IMR-90 (cell line): ENCODE measurements at regions not wholly inside any gene's neighbourhood (a gene's known extent, or its start where the extent isn't known, plus 50 kb on each side); places are given as distances from the start of the nearest gene placed in this dataset.

Source experiments
- ATAC-seq: fragments of 200-7000 bp; cut with Tn5 transposase; 2 replicates; pipeline ENCODE4 v1.9.1; 2020; ENCODE audit warnings: low read depth, mild to moderate bottlenecking, moderate library complexity
- BruUV-seq: library from RNA; stranded (reverse); fragments of 400-500 nt; replicated peaks from 2 replicates; lab custom pipeline; 2021; lab: Mats Ljungman, UMichigan
- CTCF ChIA-PET: fragments of 300-600 bp; formaldehyde crosslinking; extraction: SDS; loops from one replicate; lab custom pipeline; 2021; ENCODE audit warnings: antibody characterized with exemption; lab: Yijun Ruan, JAX
- POLR2A ChIA-PET: fragments of 300-600 bp; sonication (Branson Sonifier 250); formaldehyde crosslinking; loops from one replicate; lab custom pipeline; 2022; ENCODE audit warnings: antibody characterized with exemption; ENCODE audit not compliant: unreplicated experiment; lab: Charles Lee
- DNase-seq: peaks from one replicate; pipeline ENCODE4 v3.0.0; 2013
- H2AFZ ChIP-seq: replicated peaks from 2 replicates; pipeline ENCODE3; 2013; ENCODE audit warnings: low read length, mild to moderate bottlenecking; ENCODE audit not compliant: poor library complexity
- H2AK5ac ChIP-seq: 2 replicates; pipeline ENCODE4 v1.6.1; 2013; ENCODE audit warnings: low read depth, low read length, inconsistent platforms
- H2AK9ac ChIP-seq: replicated peaks from 2 replicates; pipeline ENCODE3; 2013; ENCODE audit warnings: mild to moderate bottlenecking, low read depth, low read length, moderate library complexity; ENCODE audit not compliant: poor library complexity
- H2BK120ac ChIP-seq: 2 replicates; pipeline ENCODE4 v1.6.1; 2013; ENCODE audit warnings: low read depth, low read length, inconsistent platforms
- H2BK15ac ChIP-seq: 3 replicates; pipeline ENCODE4 v1.6.1; 2013; ENCODE audit warnings: low read depth, low read length, inconsistent platforms
- H2BK20ac ChIP-seq: 2 replicates; pipeline ENCODE4 v1.6.1; 2013; ENCODE audit warnings: low read depth, mild to moderate bottlenecking, inconsistent platforms, low read length, moderate library complexity
- H2BK5ac ChIP-seq: 2 replicates; pipeline ENCODE4 v1.6.1; 2013; ENCODE audit warnings: mild to moderate bottlenecking, low read depth, low read length, inconsistent platforms; ENCODE audit not compliant: poor library complexity, severe bottlenecking
- H3K14ac ChIP-seq: replicated peaks from 2 replicates; pipeline ENCODE4 v1.6.1; 2013; ENCODE audit warnings: low read depth, low read length, inconsistent platforms
- H3K18ac ChIP-seq: 2 replicates; pipeline ENCODE4 v1.6.1; 2013; ENCODE audit warnings: low read depth, low read length, control low read depth
- H3K23ac ChIP-seq: 2 replicates; pipeline ENCODE4 v1.6.1; 2013; ENCODE audit warnings: low read depth, low read length, inconsistent platforms
- H3K27ac ChIP-seq: 2 replicates; pipeline ENCODE4 v1.5.1; 2013; ENCODE audit warnings: mild to moderate bottlenecking, control low read depth, low read length; ENCODE audit not compliant: insufficient read depth
- H3K27me3 ChIP-seq: 2 replicates; pipeline ENCODE4 v1.6.1; 2013; ENCODE audit warnings: low read length; ENCODE audit not compliant: control insufficient read depth, insufficient read depth
- H3K36me3 ChIP-seq: 2 replicates; pipeline ENCODE4 v1.6.1; 2013; ENCODE audit warnings: low read length, mixed read lengths; ENCODE audit not compliant: control insufficient read depth, insufficient read depth
- H3K4ac ChIP-seq: 2 replicates; pipeline ENCODE4 v1.6.1; 2013; ENCODE audit warnings: low read depth, low read length, inconsistent platforms
- H3K4me1 ChIP-seq: 2 replicates; pipeline ENCODE4 v1.6.1; 2013; ENCODE audit warnings: low read length, mixed read lengths; ENCODE audit not compliant: control insufficient read depth, insufficient read depth
- H3K4me2 ChIP-seq: 2 replicates; pipeline ENCODE4 v1.6.1; 2013; ENCODE audit warnings: low read depth, mild to moderate bottlenecking, control low read depth, low read length, moderate library complexity
- H3K4me3 ChIP-seq: 2 replicates; pipeline ENCODE4 v1.5.1; 2013; ENCODE audit warnings: low read depth, mild to moderate bottlenecking, control low read depth, low read length, moderate library complexity; ENCODE audit not compliant: insufficient read depth
- H3K56ac ChIP-seq: 2 replicates; pipeline ENCODE4 v1.6.1; 2013; ENCODE audit warnings: low read length, inconsistent platforms; ENCODE audit not compliant: insufficient read depth; ENCODE audit errors: extremely low read depth
- H3K79me1 ChIP-seq, 2 experiments: 2 replicates each; pipeline ENCODE4 v1.6.1; 2013; ENCODE audit warnings: low read length in 2 of 2, inconsistent platforms in 1 of 2, low read depth in 1 of 2
- H3K9ac ChIP-seq: 2 replicates; pipeline ENCODE4 v1.6.1; 2013; ENCODE audit warnings: low read depth, low read length, control low read depth
- H3K9me1 ChIP-seq: 2 replicates; pipeline ENCODE4 v1.6.1; 2013; ENCODE audit warnings: low read length, inconsistent platforms; ENCODE audit not compliant: insufficient read depth
- H3K9me3 ChIP-seq: 2 replicates; pipeline ENCODE4 v1.6.1; 2013; ENCODE audit warnings: low read length; ENCODE audit not compliant: control insufficient read depth, insufficient read depth
- H4K20me1 ChIP-seq: 2 replicates; pipeline ENCODE4 v1.6.1; 2013; ENCODE audit warnings: low read length, inconsistent platforms; ENCODE audit not compliant: insufficient read depth
- H4K5ac ChIP-seq: 2 replicates; pipeline ENCODE4 v1.6.1; 2013; ENCODE audit warnings: mild to moderate bottlenecking, low read depth, low read length, control low read depth
- H4K8ac ChIP-seq, 2 experiments: 2 replicates each; pipeline ENCODE4 v1.6.1; 2013; ENCODE audit warnings: low read depth in 2 of 2, low read length in 2 of 2, control low read depth in 1 of 2, inconsistent platforms in 1 of 2
- H4K91ac ChIP-seq: 2 replicates; pipeline ENCODE4 v1.6.1; 2013; ENCODE audit warnings: low read depth, low read length, inconsistent platforms; ENCODE audit not compliant: insufficient read depth
- BHLHE40 ChIP-seq: fragments of 150-350 bp; IDR thresholded peaks from 2 replicates; pipeline ENCODE4 v1.6.1; 2016; ENCODE audit warnings: mild to moderate bottlenecking, low read depth, low read length
- CEBPB ChIP-seq: IDR thresholded peaks from 2 replicates; pipeline ENCODE4 v1.6.1; 2012; ENCODE audit warnings: low read depth, low read length, improper control_type of control experiment
- CHD1 ChIP-seq: IDR thresholded peaks from 2 replicates; pipeline ENCODE4 v1.6.1; 2012; ENCODE audit warnings: low read depth, low read length, improper control_type of control experiment
- FOS ChIP-seq: fragments of 150-350 bp; IDR thresholded peaks from 2 replicates; pipeline ENCODE4 v1.6.1; 2016; ENCODE audit warnings: low read depth, low read length
- MAFK ChIP-seq: IDR thresholded peaks from 2 replicates; pipeline ENCODE4 v1.6.1; 2012; ENCODE audit warnings: low read depth, low read length, improper control_type of control experiment
- MAZ ChIP-seq: IDR thresholded peaks from 2 replicates; pipeline ENCODE4 v1.6.1; 2012; ENCODE audit warnings: low read depth, mild to moderate bottlenecking, low read length, improper control_type of control experiment, moderate library complexity, borderline replicate concordance
- MXI1 ChIP-seq: IDR thresholded peaks from 2 replicates; pipeline ENCODE4 v1.6.1; 2012; ENCODE audit warnings: low read depth, mild to moderate bottlenecking, low read length, moderate library complexity, borderline replicate concordance
- NFE2L2 ChIP-seq: fragments of 150-350 bp; IDR thresholded peaks from 2 replicates; pipeline ENCODE4 v1.6.1; 2016; ENCODE audit warnings: low read depth, mild to moderate bottlenecking, low read length
- POLR2A ChIP-seq: IDR thresholded peaks from 2 replicates; pipeline ENCODE4 v1.6.1; 2012; ENCODE audit warnings: mild to moderate bottlenecking, low read depth, low read length
- RAD21 ChIP-seq: IDR thresholded peaks from 2 replicates; pipeline ENCODE4 v1.6.1; 2012; ENCODE audit warnings: low read length, improper control_type of control experiment
- RCOR1 ChIP-seq: IDR thresholded peaks from 2 replicates; pipeline ENCODE4 v1.6.1; 2012; ENCODE audit warnings: mild to moderate bottlenecking, low read length, improper control_type of control experiment; ENCODE audit not compliant: insufficient replicate concordance
- RFX5 ChIP-seq: IDR thresholded peaks from 2 replicates; pipeline ENCODE4 v1.8.0; 2012; ENCODE audit warnings: low read depth, mild to moderate bottlenecking, low read length, moderate library complexity
- SMC3 ChIP-seq: fragments of 150-350 bp; IDR thresholded peaks from 2 replicates; pipeline ENCODE4 v1.6.1; 2016; ENCODE audit warnings: low read depth, mild to moderate bottlenecking, antibody characterized with exemption, low read length, moderate library complexity
- USF2 ChIP-seq: fragments of 150-350 bp; IDR thresholded peaks from 2 replicates; pipeline ENCODE4 v1.6.1; 2017; ENCODE audit warnings: mild to moderate bottlenecking, antibody characterized with exemption, low read length, low read depth
- WGBS, 2 experiments: methylation state at CpG; one replicate each; pipeline versions ENCODE4 v1.1.5 to v1.1.7; 2013; ENCODE audit warnings: missing lambda C conversion rate in 2 of 2; ENCODE audit not compliant: insufficient read length in 1 of 2; ENCODE audit errors: extremely low coverage in 2 of 2; 5-methylcytosine and 5-hydroxymethylcytosine counted together
- dilution Hi-C: fragments of 300-500 bp; cut with HindIII; formaldehyde crosslinking; loops from one replicate; pipeline ENCODE4 v1.14.3; 2018; ENCODE audit warnings: low sequenced_read_pairs; ENCODE audit not compliant: unreplicated experiment
- in situ Hi-C: fragments of 300-500 bp; cut with MboI; formaldehyde crosslinking; loops from 3 replicates; pipeline ENCODE4 v1.14.3; 2019; ENCODE audit warnings: low sequenced_read_pairs, inconsistent platforms, mixed read lengths
- intact Hi-C: fragments of 100-400 bp; cut with micrococcal nuclease; formaldehyde crosslinking; loops from 2 replicates; pipeline ENCODE4 v1.10.0; 2022
- TF ChIP-seq, protein P1 (sequence below): conservative IDR thresholded peaks from 2 replicates; pipeline ENCODE4 v1.5.1; 2012; ENCODE audit warnings: mild to moderate bottlenecking, low read depth, low read length, improper control_type of control experiment
- TF ChIP-seq, protein P2 (sequence below): fragments of 150-350 bp; IDR thresholded peaks from 2 replicates; pipeline ENCODE4 v1.6.1; 2016; ENCODE audit warnings: low read depth, mild to moderate bottlenecking, low read length, moderate library complexity, borderline replicate concordance

DNA sequence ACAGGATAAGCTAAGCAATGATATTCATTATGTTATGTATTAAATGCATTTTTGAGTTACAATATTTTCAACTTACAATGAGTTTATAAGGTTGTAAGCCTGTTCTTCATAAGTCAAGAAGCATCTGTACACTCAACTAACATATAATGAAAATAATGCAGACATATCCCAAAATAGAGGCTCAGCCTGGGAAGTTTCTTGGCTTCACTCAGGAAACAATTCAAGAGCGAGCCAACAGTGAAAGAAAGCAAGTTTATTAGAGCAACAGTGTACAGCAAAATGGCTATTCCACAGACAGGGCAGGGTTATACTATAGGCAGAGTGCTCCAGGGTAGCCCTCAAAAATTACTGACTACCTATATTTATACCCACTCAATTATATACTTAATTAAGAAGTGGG lies 1581.8 kb downstream of the HACE1 start:
- Histone ChIP-seq H3K4me3 (no peak overlapping the region), H2BK120ac (no peak overlapping the region), H4K5ac (no peak overlapping the region), H3K14ac (no peak overlapping the region), H2BK15ac (no peak overlapping the region), H3K4ac (no peak overlapping the region), H2AFZ (no peak overlapping the region), H3K18ac (no peak overlapping the region), H4K8ac (no peak overlapping the region), H3K27me3 (no peaks in the 10 kb centered on the region), H4K91ac (no peak overlapping the region), H2BK5ac (no peak overlapping the region), H3K79me1 (no peaks in the 10 kb centered on the region), H3K36me3 (no peaks in the 10 kb centered on the region), H3K56ac (no peak overlapping the region), H3K4me1 (no peaks in the 10 kb centered on the region), H2AK5ac (no peak overlapping the region), H3K9me1 (no peaks in the 10 kb centered on the region), H3K9ac (no peak overlapping the region), H3K27ac (no peak overlapping the region), H2BK20ac (no peak overlapping the region), H3K4me2 (no peak overlapping the region), H3K9me3 (peaks cover 6% of the 10 kb centered on the region; the same call in 1 of the 2 replicates), H2AK9ac (no peak overlapping the region), H3K23ac (no peak overlapping the region), H4K20me1 (no peaks in the 10 kb centered on the region)
- TF ChIP-seq RFX5 (no peak), MAFK (no peak), MAZ (no peak), BHLHE40 (no peak), SMC3 (no peak), FOS (no peak), CEBPB (no peak), MXI1 (no peak), NFE2L2 (no peak), POLR2A (no peak), CHD1 (no peak), RCOR1 (no peak), USF2 (no peak), RAD21 (no peak)
- TF ChIP-seq, protein P1, sequence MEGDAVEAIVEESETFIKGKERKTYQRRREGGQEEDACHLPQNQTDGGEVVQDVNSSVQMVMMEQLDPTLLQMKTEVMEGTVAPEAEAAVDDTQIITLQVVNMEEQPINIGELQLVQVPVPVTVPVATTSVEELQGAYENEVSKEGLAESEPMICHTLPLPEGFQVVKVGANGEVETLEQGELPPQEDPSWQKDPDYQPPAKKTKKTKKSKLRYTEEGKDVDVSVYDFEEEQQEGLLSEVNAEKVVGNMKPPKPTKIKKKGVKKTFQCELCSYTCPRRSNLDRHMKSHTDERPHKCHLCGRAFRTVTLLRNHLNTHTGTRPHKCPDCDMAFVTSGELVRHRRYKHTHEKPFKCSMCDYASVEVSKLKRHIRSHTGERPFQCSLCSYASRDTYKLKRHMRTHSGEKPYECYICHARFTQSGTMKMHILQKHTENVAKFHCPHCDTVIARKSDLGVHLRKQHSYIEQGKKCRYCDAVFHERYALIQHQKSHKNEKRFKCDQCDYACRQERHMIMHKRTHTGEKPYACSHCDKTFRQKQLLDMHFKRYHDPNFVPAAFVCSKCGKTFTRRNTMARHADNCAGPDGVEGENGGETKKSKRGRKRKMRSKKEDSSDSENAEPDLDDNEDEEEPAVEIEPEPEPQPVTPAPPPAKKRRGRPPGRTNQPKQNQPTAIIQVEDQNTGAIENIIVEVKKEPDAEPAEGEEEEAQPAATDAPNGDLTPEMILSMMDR, result no peak
- TF ChIP-seq, protein P2, sequence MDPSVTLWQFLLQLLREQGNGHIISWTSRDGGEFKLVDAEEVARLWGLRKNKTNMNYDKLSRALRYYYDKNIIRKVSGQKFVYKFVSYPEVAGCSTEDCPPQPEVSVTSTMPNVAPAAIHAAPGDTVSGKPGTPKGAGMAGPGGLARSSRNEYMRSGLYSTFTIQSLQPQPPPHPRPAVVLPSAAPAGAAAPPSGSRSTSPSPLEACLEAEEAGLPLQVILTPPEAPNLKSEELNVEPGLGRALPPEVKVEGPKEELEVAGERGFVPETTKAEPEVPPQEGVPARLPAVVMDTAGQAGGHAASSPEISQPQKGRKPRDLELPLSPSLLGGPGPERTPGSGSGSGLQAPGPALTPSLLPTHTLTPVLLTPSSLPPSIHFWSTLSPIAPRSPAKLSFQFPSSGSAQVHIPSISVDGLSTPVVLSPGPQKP, result no peak
- BruUV-seq, result no TSS peak
- ChIA-PET POLR2A (no interaction called here), CTCF (no interaction called here)
- no CpG with 5 or more reads among the region's 1 CpG for WGBS, 2 experiments
- ATAC-seq, result no peak
- intact Hi-C loops, result no loop called here
- DNase-seq, result no peak
- dilution Hi-C loops, result no loop called here
- in situ Hi-C loops, result no loop called here
